ENCODE measurements at regions not wholly inside any gene's neighbourhood (a gene's known extent, or its start where the extent isn't known, plus 50 kb on each side); places are given as distances from the start of the nearest gene placed in this dataset.

DNA sequence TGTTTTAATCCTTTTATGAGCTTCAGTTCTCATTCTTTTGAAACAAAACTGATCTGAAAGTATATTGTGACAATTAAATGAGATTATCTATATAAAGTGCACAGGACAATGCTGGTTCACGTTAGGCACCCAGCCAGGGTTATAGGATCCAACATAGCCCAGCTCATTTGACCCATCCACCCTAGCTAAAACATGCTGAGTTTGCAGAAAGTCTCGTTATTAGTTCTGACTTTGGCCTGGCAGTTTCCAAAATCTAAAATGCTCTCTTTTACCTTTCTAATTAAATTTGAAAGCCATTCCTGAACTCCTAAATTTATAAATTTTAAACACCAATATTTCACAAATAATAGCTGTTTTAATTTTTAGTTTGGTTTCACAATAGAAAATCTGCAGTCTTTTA is 131.9 kb upstream of the PTPRD start:
- DNase-seq (ENCODE audit: extremely low spot score, unreplicated experiment) = no peak
- Mint-ChIP-seq H3K36me3 (ENCODE audit: unreplicated experiment) (no peaks in the 10 kb centered on the region), H3K27ac (ENCODE audit: unreplicated experiment) (no peak overlapping the region), H3K4me1 (ENCODE audit: unreplicated experiment) (no peaks in the 10 kb centered on the region), H3K27me3 (ENCODE audit: unreplicated experiment) (no peaks in the 10 kb centered on the region), H3K9me3 (ENCODE audit: unreplicated experiment) (peaks cover 10% of the 10 kb centered on the region), H3K4me3 (ENCODE audit: unreplicated experiment) (no peak overlapping the region)
- TF ChIP-seq, protein P1, sequence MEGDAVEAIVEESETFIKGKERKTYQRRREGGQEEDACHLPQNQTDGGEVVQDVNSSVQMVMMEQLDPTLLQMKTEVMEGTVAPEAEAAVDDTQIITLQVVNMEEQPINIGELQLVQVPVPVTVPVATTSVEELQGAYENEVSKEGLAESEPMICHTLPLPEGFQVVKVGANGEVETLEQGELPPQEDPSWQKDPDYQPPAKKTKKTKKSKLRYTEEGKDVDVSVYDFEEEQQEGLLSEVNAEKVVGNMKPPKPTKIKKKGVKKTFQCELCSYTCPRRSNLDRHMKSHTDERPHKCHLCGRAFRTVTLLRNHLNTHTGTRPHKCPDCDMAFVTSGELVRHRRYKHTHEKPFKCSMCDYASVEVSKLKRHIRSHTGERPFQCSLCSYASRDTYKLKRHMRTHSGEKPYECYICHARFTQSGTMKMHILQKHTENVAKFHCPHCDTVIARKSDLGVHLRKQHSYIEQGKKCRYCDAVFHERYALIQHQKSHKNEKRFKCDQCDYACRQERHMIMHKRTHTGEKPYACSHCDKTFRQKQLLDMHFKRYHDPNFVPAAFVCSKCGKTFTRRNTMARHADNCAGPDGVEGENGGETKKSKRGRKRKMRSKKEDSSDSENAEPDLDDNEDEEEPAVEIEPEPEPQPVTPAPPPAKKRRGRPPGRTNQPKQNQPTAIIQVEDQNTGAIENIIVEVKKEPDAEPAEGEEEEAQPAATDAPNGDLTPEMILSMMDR (IDR thresholded peaks at IDR 0.05) = no peak

DNA sequence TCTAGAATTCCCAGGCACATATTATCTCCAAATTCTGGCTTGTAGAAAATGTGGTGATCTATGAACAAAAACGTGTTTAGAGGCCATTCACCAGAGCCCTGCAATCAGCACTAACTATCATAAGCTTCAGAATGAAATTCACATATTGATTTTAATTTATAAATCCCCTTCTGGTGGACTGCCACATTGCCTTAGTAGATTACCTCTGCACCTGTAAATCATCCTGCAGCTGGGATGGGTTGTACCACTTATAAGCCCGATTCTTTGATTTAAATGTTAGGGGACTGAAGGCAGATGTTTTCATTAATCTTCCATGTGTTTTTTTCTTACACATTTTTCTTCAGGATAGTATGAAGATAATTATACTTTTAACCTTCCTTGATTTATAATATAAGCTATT is 140.7 kb upstream of the PTPRD start:
- Mint-ChIP-seq H3K4me3 (ENCODE audit: unreplicated experiment) (no peak overlapping the region), H3K9me3 (ENCODE audit: unreplicated experiment) (peaks cover 18% of the 10 kb centered on the region), H3K27ac (ENCODE audit: unreplicated experiment) (no peak overlapping the region), H3K4me1 (ENCODE audit: unreplicated experiment) (no peaks in the 10 kb centered on the region), H3K27me3 (ENCODE audit: unreplicated experiment) (no peaks in the 10 kb centered on the region), H3K36me3 (ENCODE audit: unreplicated experiment) (no peaks in the 10 kb centered on the region)
- TF ChIP-seq, protein P1 (IDR thresholded peaks at IDR 0.05) = no peak
- DNase-seq (ENCODE audit: extremely low spot score, unreplicated experiment) = no peak

DNA sequence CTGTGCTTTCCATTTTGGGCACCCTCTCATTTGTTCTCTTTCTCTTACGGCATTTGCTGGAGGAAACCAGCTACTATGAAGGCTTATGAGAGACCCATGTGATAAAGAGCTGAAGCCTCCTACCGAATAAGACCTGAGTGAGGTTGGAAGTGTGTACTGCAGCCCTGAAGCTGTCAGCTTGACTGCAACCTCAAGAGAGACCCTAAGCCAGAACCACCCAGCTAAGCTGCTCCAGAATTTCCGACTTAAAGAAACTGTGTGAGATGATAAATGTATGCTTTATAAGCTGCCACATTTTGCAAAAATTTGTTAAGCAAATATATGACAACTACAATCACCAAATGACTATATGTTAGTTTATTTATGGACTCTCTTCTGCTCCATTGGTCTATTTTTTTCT is 151.7 kb upstream of the PTPRD start:
- H3K4me1 Mint-ChIP-seq (ENCODE audit: unreplicated experiment) = no peaks in the 10 kb centered on the region
- TF ChIP-seq, protein P1 (IDR thresholded peaks at IDR 0.05) = no peak
- H3K36me3 Mint-ChIP-seq (ENCODE audit: unreplicated experiment) = no peaks in the 10 kb centered on the region
- no peak for DNase-seq (ENCODE audit: extremely low spot score, unreplicated experiment)
- H3K4me3 Mint-ChIP-seq (ENCODE audit: unreplicated experiment) = no peak overlapping the region
- no peaks in the 10 kb centered on the region for H3K27me3 Mint-ChIP-seq (ENCODE audit: unreplicated experiment)
- no peak overlapping the region for H3K27ac Mint-ChIP-seq (ENCODE audit: unreplicated experiment)
- no peaks in the 10 kb centered on the region for H3K9me3 Mint-ChIP-seq (ENCODE audit: unreplicated experiment)

DNA sequence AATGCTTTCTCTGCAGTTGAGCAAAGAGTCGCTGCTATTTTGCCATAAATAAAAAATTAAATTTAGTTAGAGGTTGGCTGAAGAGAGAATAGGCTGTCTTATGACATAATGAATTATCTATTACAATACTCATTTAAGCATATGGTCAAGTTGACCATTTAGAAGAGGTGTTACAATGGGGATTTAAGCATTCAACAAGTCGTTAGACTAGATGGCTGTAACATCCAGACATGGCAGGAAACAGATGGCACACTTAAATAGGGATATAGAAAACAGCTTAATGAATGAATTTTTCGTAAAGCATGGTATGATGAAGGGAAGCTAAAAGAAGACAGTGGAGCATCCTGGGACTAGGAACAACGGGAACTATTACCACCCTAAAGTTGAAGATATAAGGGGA is 160.3 kb upstream of the PTPRD start:
- H3K9me3 Mint-ChIP-seq (ENCODE audit: unreplicated experiment) = peaks cover 15% of the 10 kb centered on the region
- DNase-seq (ENCODE audit: extremely low spot score, unreplicated experiment) = no peak
- H3K27ac Mint-ChIP-seq (ENCODE audit: unreplicated experiment) = no peak overlapping the region
- H3K4me3 Mint-ChIP-seq (ENCODE audit: unreplicated experiment) = no peak overlapping the region
- TF ChIP-seq, protein P1 (IDR thresholded peaks at IDR 0.05) = no peak
- H3K36me3 Mint-ChIP-seq (ENCODE audit: unreplicated experiment) = no peaks in the 10 kb centered on the region
- no peaks in the 10 kb centered on the region for H3K4me1 Mint-ChIP-seq (ENCODE audit: unreplicated experiment)
- H3K27me3 Mint-ChIP-seq (ENCODE audit: unreplicated experiment) = no peaks in the 10 kb centered on the region

DNA sequence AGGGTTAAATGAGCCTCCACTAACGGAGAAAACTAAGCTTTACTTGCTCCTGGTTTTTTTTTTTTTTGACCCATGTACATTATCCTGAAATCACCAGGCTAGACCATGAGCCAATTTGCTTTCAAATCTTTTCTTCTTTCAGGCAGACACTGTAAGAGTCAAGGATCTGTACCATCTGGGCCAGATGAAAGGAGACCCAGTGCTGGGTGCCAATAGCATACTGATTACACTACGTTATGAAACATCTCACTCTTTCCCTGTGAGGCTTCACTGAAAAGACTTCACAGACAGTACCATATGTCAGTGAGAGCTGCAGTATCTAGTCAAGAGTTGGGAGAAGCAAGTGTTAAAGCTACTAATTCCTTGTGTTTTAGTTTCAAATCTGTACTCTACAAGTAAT is 161.2 kb upstream of the PTPRD start:
- TF ChIP-seq, protein P1 (IDR thresholded peaks at IDR 0.05) = no peak
- Mint-ChIP-seq H3K27ac (ENCODE audit: unreplicated experiment) (no peak overlapping the region), H3K27me3 (ENCODE audit: unreplicated experiment) (no peaks in the 10 kb centered on the region), H3K4me3 (ENCODE audit: unreplicated experiment) (no peak overlapping the region), H3K9me3 (ENCODE audit: unreplicated experiment) (peaks cover 15% of the 10 kb centered on the region), H3K36me3 (ENCODE audit: unreplicated experiment) (no peaks in the 10 kb centered on the region), H3K4me1 (ENCODE audit: unreplicated experiment) (no peaks in the 10 kb centered on the region)
- DNase-seq (ENCODE audit: extremely low spot score, unreplicated experiment) = no peak

Measured in osteocyte (in vitro differentiated cells).